Stimulated activated CD4-positive, alpha-beta T cell treated with anti-CD3 and anti-CD28 coated beads, Interleukin-1b, Interleukin-23, amount 100 ng/mL, for 4 hours (primary cell): ENCODE measurements at regions not wholly inside any gene's neighbourhood (a gene's known extent, or its start where the extent isn't known, plus 50 kb on each side); places are given as distances from the start of the nearest gene placed in this dataset.

Experiments
- DNase-seq, 2 donors: peaks; one replicate each; pipeline ENCODE4 v3.0.0-alpha.2; 2020; ENCODE audit warnings: low read depth in 2 of 2

DNA sequence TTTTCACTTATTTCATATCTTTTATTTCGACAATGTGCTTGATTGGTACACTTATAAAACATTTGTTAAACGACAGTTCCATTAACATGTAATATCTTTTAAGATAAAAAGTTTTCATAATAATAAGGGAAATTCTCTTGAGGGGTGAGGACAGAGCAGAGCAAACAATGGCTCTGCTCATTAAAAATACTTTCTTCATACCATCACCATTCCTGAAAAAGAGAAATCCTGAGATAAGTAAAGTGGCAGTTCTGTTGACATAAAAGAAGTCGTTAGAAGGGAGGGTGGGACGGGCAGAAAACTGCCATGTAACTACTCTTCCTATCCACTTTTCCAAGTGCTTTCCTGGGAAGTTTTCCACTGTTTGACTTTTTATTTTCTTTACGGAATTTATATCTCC is 193.6 kb upstream of the CEP162 start:
- no peak for DNase-seq

DNA sequence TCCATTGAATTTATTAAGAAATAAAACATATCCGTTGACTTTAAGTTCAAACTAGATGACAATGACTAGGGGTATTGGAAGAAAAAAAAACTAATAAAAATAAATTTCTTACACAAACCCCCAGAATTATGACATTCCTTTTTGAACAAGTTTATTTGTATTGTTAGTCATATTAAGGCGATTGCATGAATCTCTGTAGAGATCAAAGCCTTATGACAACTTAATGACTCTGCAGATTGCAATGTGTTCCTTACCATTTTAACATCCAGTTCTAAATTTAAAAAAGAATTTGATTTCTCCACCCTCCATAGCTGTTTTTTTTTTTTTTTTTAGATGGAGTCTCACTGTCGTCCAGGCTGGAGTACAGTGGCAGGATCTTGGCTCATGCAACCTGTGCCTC is 189.8 kb upstream of the CEP162 start:
- DNase-seq: no peak

DNA sequence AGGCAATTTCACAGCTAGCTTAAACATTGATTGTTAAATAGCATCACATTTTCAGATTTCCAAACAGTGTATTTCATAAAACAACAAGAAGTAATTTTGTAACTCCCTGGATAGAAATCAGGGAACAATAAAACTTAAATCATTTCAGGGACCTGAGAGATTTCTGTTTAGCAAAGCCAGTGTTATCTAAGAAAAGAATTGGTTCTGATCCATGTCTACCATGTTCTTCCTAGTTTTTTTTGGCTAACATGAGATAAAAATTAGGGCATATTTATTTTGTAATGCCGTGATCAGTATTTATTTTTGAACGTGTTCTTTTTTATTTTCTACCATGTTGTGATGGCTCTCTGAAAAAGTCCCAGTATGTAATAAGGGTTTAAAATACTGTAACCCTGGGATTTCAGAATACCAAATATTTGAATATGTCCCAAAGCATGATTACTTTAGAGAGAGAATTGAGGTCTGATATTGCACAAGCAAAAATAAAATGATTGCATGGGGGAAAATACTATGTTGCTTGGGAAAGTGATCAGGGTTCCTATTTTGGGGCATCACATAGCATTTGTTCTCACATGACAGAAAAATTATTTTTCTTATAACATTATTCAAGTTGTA is 188.7 kb upstream of the CEP162 start:
- DNase-seq: no peak

DNA sequence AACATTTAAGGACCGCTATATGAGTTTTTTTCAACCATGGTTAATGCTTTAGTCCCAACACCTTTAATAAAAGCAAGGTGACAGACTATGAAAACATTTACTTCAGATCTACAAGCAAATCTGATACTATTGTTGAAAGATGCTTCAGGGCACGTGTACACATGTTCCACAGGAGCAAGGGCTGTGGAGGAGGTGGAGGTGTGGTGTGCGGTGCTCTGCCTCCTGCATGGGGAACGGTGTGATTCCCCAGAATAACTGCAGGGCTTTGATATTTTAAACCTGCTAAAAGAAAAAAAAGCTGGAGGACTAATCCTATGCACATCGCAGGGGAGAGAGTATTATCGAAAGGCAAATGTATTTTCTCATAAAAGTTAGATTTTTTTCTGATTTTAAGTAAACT is 188.1 kb upstream of the CEP162 start:
- no peak for DNase-seq

DNA sequence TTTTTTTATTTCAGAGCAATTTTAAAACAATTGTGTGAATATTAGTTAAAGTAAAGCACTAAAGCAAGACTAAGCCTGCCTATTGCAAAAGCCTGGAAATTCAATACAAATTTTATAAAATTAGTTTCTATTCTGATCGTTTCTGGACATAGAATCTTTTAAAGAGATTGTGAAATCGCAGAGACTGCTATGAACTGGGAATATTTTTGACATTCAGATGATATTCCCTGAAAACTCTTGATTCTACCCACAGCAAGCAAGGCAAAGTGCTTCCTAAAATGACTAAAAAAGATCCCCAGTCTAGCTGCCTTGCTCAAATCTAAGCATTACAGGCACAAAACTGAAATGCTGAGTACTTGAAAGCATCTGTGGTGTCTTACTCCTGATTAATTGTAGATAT is 187.6 kb upstream of the CEP162 start:
- DNase-seq: no peak

DNA sequence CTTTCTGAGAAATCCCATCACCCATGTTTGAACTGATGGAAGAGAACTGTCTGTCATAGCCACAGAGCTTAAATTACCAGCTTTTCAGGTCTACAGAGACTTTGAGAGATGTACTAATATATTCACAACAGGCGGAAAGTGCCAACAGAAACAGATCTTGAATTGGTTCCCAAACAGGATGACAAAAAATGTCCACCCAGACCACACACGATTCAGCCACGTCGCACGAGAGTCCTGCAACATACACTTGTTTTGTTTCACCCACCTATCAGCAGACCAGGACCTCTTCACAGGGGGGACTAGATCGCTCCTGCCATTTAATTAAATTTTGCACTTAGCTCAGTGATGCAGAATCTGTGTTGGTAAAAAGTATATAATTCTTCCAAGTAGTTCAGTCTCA is 187.1 kb upstream of the CEP162 start:
- no peak for DNase-seq

DNA sequence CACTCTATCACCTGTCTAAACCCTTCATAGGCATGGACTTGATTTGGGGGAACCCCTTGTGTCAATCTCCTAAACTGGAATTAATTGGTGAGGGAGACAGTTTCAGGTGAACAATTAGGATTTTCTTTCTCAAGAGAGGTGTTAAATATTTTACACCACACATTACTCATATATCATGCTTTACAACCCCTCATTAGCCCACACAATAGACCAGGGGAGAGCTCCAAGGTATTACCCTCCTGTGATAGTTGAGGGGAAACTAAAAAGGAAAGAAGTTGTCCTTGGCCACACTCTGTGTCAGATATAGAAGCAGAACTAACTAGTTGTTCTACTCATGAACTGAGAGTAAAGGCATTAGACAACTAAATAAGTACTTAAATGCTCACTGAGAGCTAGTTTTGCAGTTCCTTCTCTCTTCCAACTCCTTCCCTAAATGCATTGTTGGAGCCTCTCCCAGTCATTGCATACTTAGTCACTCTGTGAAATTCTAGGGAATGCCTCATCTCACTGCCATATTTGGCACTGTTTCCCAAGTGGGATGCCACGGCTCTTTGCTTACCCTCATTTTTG is 183.7 kb upstream of the CEP162 start:
- no peak for DNase-seq

DNA sequence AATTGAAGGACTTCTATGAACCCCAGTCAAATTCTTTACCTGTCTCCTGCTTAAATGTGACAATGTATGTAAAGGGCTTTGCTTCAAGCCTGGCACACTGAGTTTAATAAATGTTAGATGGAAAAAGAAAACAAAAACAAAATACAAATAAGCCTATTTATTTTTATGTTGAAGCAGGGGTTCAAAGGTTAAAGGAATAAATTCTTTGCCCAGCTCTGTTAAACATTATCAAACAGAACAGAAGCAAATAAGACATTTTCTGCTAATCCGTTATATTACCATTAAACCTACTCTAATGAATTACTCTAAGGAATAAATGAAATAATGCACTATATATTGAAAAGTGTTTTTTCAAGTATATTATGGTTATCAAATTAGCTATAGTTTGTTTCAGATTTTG is 182.5 kb upstream of the CEP162 start:
- no peak for DNase-seq

DNA sequence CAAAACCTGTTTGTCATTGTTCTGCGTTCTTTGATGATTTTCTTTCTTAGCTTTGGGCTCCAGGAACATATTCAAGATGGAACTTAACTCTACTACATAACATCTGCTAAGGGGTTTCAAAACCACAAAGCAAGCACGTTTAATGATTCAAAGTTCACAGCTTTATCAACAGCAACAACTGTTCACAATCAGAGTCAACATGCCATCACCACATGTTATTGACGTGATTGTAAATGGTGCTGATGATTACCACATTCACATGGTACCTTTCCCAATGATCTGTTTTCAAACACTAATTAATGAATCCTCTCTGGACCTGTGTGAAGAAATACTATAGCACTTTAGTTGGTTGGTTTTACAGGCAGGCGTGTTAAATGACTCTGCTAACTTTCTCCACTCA is 180.6 kb upstream of the CEP162 start:
- no peak for DNase-seq

DNA sequence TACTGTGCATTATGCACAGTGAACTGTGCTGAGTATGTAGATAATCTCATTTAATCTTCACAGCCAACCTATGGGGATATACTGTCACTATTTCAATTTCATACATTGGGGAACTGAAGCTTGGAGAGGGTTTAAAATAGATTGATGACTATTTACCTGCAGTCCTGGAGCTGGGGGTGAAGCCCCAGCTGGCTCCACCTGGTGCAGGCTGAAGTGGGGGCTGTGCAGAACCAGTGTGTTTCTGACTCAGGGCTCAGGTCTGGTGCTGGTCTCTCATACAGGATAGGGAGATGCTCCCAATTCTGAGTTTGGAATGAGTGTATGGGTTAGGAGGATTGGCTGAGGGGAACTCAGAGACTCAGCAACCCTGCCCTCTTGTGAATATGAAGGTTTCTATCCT is 176.1 kb upstream of the CEP162 start:
- DNase-seq: no peak

DNA sequence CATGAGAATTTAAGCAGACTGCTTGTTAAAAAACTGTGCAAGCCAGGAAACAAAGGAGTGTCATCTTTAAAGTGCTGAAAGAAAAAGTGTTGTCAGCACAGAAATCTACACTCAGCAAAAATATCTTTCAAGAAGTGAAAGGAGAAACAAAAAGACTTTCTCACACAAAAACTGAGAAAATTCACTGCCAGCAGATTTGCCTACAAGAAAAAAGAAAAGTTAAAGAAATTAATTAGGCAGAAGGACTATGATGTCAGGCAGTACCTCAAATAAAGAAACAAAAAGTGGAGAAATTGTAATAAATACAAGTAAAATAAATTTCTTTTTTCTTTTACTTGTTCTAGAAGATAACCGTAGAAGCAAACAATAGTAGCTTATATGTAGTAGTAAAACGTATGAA is 171.6 kb upstream of the CEP162 start:
- DNase-seq: no peak

DNA sequence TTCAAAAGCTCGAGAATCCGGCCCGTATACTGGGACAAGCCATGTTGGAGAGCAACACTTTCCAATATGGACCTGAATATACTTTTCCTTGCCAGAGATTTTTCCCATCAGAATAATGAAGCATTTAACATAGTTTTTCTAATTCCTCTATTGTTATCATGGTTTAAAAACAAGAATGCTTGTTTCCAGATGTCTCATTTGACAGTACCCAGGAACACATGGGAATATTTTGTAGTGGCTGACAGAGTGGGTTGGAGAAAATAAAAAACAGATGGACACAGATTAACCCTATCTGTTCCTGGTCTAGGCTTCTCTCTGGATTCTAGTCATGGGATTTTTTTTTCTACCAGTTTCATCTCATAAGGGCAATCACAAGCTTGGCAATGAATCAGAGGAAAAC is 164.8 kb upstream of the CEP162 start:
- DNase-seq: no peak

DNA sequence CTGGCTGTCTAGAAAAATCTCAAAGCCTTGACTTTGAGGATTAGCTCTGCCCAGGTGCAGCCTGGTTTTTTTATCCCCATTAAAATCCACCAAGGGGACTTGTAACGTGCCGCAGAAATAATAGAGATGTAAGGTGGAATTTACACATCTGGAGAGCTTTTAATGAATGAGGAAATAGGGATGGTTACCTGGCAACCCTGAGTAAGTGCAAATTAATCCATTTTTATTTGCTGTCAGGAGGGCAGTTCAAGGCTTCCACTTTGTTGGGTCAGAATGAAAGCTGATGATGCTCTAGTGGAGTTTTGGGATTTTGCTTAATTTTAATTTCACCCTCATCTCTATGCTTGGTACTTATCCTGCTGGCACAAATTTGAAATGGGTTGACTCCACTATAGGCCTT is 163.4 kb upstream of the CEP162 start:
- no peak for DNase-seq

DNA sequence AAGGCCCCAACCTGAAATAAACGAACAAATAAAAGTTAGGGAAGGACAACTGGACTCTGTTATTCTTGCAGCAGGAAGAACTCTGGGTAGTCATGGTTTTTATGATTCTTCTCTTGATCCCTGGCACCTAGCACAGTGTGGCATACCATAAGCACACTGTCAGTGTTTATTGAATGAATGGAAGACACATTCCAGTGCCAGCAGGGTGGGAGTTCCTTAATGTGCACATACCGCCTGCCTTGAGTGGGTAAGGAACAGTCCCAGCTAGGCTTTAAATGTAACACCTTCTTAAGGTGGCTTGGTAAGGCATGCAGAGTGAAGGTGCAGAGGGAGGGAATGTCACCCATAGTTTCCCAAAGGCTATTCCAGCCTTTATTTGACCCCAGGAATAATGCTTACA is 162.9 kb upstream of the CEP162 start:
- DNase-seq: no peak

DNA sequence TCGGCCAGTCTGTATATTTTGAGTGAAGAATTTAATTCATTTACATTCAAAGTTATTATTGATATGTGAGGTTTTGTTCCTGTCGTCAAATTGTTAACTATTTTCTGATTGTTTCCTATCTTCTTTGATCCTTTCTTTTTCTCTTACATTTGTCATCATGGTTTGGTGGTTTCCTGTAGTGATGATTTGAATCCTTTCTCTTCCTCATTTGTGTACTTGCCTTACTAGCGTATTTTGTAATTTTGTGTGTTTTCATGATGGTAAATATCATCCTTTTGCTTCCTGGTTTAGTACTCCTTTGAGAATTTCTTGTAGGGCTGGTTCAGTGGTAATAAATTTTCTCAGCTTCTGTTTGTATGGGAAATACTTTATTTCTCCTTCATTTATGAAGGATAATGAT is 151.7 kb upstream of the CEP162 start:
- no peak for DNase-seq

DNA sequence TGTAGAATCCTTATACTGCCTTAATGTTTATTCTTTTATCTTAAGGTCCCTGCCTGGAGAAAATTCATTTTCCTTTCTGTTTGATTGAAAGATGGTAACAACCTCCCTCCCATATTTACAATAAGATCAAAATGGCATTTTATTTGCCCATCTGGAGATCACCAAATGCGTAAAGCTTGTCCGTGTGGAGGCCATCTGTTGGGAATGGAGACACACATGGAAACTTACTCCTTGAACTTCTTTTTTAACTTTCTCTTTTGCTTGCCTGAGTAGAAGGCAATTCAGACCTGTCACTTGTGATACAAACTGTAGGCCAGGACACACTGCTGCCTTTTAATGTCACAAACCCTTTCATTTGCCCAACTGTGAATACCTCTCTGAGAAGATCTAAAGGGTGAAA is 144.8 kb upstream of the CEP162 start:
- DNase-seq: no peak

DNA sequence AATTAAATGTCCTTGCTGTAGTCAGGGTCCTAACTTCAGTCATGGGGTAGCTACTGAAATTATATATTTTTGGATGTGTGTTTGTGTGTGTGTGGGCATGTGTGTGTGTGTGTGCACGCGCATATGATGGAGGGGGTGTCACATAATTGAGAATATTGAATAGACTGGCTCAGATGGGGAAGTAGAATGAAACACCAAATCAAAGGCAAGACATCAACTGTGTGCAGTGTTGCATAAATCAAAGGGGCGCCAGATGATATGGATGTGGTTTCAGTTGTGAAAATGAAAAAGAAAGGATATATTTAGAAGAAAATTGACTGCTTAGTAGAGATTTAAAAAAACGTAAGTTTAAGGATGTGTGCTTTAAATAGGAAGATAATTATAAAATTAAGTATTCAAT is 144.2 kb upstream of the CEP162 start:
- DNase-seq: no peak

DNA sequence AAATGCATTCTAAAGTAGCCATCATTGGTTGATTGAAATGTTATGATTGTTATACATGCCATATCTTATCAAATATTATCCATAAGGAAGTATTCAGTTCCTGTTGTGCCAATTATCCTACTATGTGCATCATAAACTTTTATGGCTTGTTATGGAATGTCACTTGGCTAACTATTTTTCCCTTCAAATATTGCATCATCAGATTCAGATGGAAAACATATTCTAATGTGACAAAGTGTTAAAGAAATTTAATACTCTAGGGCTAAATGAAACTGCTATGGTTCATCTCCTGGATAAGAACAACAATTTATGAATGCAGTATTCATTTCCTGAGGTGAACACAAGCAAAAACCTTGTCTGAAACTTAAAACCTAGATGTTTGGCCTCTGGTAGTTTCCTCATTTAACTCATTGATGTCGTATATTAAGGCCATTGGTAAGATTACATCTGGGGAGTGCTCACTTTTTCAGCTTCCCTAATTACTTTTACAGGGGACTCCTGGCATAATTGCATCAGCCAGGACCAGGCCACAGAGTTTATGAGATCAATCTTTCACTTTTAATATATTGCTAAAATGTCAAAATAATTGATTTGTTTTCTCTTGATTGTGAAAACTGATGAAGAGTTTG is 134.9 kb upstream of the CEP162 start:
- no peak for DNase-seq

DNA sequence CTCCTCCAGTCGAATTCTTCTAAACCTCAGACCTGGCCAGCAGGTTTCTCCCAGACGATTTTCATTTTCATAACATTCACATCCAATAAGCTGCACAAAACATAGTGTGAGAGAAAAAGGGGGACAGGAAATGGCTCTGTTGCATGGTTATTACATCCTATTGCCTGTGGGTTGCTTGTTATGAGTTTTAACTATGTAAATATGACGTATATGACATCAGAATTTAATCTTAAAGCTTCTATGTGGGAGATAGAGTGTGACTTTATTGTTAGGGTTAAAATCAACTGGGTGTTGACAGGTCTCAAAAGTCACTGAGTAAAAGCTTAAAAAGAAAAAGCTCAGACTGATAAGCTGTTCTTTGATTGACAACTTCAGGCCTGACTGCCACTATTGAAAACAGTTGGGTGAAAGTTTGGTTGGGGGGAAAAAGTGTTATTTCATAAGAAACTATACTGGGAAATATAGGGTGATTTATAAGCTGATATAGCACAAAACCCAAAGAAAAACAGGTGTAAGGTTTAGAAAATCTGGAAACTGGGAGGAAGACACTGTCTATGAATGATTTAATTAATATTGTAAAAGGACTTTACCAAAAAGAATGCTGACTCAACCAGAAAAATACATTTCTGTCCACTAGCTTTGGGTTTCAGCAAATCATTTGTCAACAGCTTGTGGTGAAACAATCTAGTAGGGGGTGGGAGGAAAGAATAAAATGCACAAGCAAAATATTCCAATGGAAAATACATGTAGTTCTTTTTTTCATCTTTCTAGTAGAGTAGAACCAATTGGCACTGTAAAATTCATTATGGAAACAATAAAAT is 134.1 kb upstream of the CEP162 start:
- DNase-seq: no peak

DNA sequence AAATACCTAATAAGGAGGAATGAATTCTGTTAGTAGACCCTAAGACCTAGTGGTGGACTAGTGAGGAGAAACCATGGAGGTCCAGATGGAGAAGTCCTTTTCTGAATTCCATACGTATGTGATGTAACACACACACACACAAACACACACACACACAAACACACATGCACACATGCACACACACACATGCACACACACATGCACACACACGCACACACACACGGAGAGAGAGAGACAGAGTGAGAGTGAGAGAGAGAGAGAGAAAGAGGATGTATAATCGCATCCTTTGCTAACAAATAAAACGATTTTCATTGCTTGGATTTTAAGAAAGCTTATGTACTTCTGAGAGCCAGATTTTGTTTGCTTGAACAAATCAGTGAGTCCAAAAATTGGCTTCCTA is 132.6 kb upstream of the CEP162 start:
- no peak for DNase-seq

DNA sequence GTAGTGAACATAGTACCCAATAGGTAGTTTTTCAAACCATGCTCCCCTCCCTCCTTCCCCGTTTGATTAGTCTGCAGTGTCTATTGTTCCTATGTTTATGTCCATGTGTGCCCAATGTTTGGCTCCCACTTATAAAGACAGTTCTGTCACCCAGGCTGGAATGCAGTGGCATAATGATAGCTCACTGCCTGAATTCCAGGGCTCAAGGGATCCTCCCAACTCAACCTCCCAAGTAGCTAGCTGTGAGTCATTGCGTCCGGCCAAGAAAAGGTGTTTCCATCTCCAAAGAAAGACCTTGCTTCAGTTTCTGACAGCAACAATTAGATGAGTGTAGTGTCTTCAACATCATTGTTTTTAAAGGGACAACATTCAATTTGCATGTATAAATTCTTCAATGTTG is 131.1 kb upstream of the CEP162 start:
- DNase-seq: no peak

DNA sequence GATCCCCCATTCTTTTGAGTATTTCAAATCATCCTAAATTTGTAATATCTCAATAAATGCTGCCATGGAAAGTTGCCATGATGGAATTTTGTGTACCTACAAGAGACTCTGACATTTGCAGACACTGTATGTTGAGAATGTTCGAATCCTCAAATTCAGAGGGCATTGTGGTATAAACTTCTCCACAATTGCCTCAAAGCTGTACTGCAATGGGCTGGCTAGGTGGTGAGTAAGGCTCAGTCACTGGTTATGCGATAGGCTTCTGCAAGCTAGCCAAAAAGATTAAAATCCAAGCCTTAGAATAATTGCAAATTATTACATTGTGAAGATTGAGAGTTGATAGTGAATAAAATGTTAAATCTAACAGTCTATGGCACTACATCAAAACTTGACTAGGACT is 130.2 kb upstream of the CEP162 start:
- no peak for DNase-seq

DNA sequence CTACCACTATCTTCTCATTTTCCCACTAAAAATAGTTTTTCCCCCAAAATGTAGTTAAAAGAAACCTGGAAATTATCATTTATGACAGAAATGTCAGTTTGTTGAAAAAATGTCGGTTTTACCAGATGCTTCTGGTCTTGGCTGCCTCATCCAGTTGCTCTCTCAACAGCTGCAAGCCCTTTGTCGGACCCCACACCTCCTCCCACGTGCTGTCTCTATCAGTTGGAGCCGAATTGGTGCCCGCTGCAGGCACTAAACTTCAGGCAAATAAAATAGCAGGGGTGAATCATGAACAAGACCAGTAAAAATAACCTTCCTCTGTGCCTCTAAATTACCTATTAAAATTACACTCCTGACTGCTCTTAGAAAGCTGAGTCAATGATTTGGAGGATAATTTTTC is 129.5 kb upstream of the CEP162 start:
- no peak for DNase-seq
